ENCODE measurements at regions not wholly inside any gene's neighbourhood (a gene's known extent, or its start where the extent isn't known, plus 50 kb on each side); places are given as distances from the start of the nearest gene placed in this dataset.

DNA sequence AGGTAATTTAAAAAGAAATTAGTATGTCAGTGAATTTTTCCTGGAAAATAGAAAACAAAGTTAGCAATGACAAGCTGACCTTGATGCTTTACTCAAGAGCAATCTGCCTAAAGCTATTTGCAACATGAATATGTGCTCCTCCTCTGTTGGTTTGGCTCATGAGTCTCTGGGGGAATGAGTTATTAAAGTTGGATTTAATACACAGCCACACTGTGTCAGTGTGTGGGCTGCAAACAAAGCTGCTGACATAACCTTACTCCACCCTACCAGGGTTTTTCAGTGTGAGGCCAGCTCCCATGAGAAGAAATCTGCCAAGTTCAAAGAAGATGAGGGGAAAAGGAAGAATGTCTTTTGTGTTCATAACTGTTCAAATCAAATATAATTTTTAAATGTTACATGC is 280.5 kb downstream of the TLL1 start:
- TF ChIP-seq, protein P1, sequence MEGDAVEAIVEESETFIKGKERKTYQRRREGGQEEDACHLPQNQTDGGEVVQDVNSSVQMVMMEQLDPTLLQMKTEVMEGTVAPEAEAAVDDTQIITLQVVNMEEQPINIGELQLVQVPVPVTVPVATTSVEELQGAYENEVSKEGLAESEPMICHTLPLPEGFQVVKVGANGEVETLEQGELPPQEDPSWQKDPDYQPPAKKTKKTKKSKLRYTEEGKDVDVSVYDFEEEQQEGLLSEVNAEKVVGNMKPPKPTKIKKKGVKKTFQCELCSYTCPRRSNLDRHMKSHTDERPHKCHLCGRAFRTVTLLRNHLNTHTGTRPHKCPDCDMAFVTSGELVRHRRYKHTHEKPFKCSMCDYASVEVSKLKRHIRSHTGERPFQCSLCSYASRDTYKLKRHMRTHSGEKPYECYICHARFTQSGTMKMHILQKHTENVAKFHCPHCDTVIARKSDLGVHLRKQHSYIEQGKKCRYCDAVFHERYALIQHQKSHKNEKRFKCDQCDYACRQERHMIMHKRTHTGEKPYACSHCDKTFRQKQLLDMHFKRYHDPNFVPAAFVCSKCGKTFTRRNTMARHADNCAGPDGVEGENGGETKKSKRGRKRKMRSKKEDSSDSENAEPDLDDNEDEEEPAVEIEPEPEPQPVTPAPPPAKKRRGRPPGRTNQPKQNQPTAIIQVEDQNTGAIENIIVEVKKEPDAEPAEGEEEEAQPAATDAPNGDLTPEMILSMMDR (IDR thresholded peaks at IDR 0.05): no peak
- no peak for TF ChIP-seq POLR2A (IDR thresholded peaks at IDR 0.05)
- TF ChIP-seq POLR2AphosphoS5 (IDR thresholded peaks at IDR 0.05): no peak

Data from sigmoid colon (tissue), 4 donors.